CD14-positive monocyte (primary cell): ENCODE measurements at regions not wholly inside any gene's neighbourhood (a gene's known extent, or its start where the extent isn't known, plus 50 kb on each side); places are given as distances from the start of the nearest gene placed in this dataset.

Experiments used
- DNase-seq, 3 donors: peaks; one replicate each; pipeline ENCODE4 v3.0.0-alpha.2; 2011 to 2022
- H2AFZ ChIP-seq: 2 replicates; pipeline ENCODE4 v1.6.0; 2012; ENCODE audit warnings: mild to moderate bottlenecking, low read depth, low read length, inconsistent platforms; ENCODE audit not compliant: insufficient read depth, poor library complexity, severe bottlenecking
- H3K27ac ChIP-seq, 2 donors: 1 replicate in 1 of 2; 2 replicates in 1 of 2; pipeline ENCODE4 v1.5.1; 2012 to 2013; ENCODE audit warnings: low read length in 2 of 2, control low read depth in 1 of 2, inconsistent platforms in 1 of 2, low read depth in 1 of 2, mild to moderate bottlenecking in 1 of 2
- H3K27me3 ChIP-seq, 2 donors: one replicate each; pipeline versions ENCODE4 v1.6.0 to v1.6.1; 2011 to 2013; ENCODE audit warnings: low read length in 2 of 2; ENCODE audit not compliant: control insufficient read depth in 2 of 2, insufficient read depth in 2 of 2
- H3K36me3 ChIP-seq, 2 donors: replicated peaks in 1 of 2; 1 replicate in 1 of 2; 2 replicates in 1 of 2; pipeline versions ENCODE4 v1.5.1 to v1.6.1; 2012 to 2013; ENCODE audit warnings: low read length in 2 of 2, control low read depth in 1 of 2, inconsistent platforms in 1 of 2, mild to moderate bottlenecking in 1 of 2; ENCODE audit not compliant: insufficient read depth in 2 of 2, control insufficient read depth in 1 of 2
- H3K4me1 ChIP-seq, 2 donors: 1 replicate in 1 of 2; 2 replicates in 1 of 2; pipeline versions ENCODE4 v1.5.1 to v1.6.1; 2012 to 2013; ENCODE audit warnings: low read length in 2 of 2, control low read depth in 1 of 2, inconsistent platforms in 1 of 2, mild to moderate bottlenecking in 1 of 2, moderate library complexity in 1 of 2; ENCODE audit not compliant: insufficient read depth in 2 of 2, control insufficient read depth in 1 of 2
- H3K4me2 ChIP-seq: replicated peaks from 2 replicates; pipeline ENCODE3; 2012; ENCODE audit warnings: low read length, moderate library complexity, mild to moderate bottlenecking; ENCODE audit not compliant: poor library complexity, severe bottlenecking; ENCODE audit errors: extremely low read depth
- H3K4me3 ChIP-seq, 3 experiments: fragments of 200-600 bp in 1 of 3; sonication (generic) in 1 of 3; replicated peaks in 1 of 3; 1 replicate in 2 of 3; 2 replicates in 1 of 3; pipeline ENCODE4 v1.5.1; 2011 to 2013; ENCODE audit warnings: low read length in 3 of 3, mild to moderate bottlenecking in 3 of 3, control low read depth in 2 of 3, low read depth in 2 of 3, inconsistent platforms in 1 of 3, moderate library complexity in 1 of 3
- H3K79me2 ChIP-seq: 2 replicates; pipeline ENCODE4 v1.6.0; 2012; ENCODE audit warnings: mild to moderate bottlenecking, control low read depth, inconsistent platforms, low read length, moderate library complexity; ENCODE audit not compliant: insufficient read depth
- H3K9ac ChIP-seq: 2 replicates; pipeline ENCODE4 v1.6.0; 2017; ENCODE audit warnings: low read length, mild to moderate bottlenecking; ENCODE audit not compliant: insufficient read depth, poor library complexity, severe bottlenecking
- H3K9me3 ChIP-seq, 2 donors: replicated peaks in 1 of 2; 1 replicate in 1 of 2; 2 replicates in 1 of 2; pipeline versions ENCODE4 v1.5.1 to v1.6.1; 2012 to 2013; ENCODE audit warnings: low read length in 2 of 2, control low read depth in 1 of 2; ENCODE audit not compliant: control insufficient read depth in 1 of 2, insufficient read depth in 1 of 2
- H4K20me1 ChIP-seq: 2 replicates; pipeline ENCODE4 v1.6.0; 2012; ENCODE audit warnings: mild to moderate bottlenecking, low read length, control low read depth, moderate library complexity; ENCODE audit not compliant: insufficient read depth
- H3K27ac Mint-ChIP-seq, 7 donors: one replicate each; pipeline ENCODE4 v1.8.0; 2020; ENCODE audit warnings: mild to moderate bottlenecking in 7 of 7, mixed read lengths in 7 of 7, moderate library complexity in 6 of 7, inconsistent platforms in 2 of 7
- H3K27me3 Mint-ChIP-seq, 3 donors: one replicate each; pipeline ENCODE4 v1.8.0; 2021 to 2022; ENCODE audit warnings: low read depth in 3 of 3, mild to moderate bottlenecking in 3 of 3, mixed read lengths in 3 of 3, moderate library complexity in 3 of 3, inconsistent platforms in 1 of 3
- H3K36me3 Mint-ChIP-seq, 2 donors: one replicate each; pipeline ENCODE4 v1.8.0; 2020; ENCODE audit warnings: mixed read lengths in 2 of 2, inconsistent platforms in 1 of 2, mild to moderate bottlenecking in 1 of 2
- H3K4me1 Mint-ChIP-seq: one replicate; pipeline ENCODE4 v1.8.0; 2020; ENCODE audit warnings: mild to moderate bottlenecking, mixed read lengths
- H3K4me3 Mint-ChIP-seq, 2 donors: one replicate each; pipeline ENCODE4 v1.8.0; 2020; ENCODE audit warnings: mild to moderate bottlenecking in 2 of 2, mixed read lengths in 2 of 2, moderate library complexity in 1 of 2
- H3K9me3 Mint-ChIP-seq, 7 donors: one replicate each; pipeline ENCODE4 v1.8.0; 2020 to 2022; ENCODE audit warnings: mixed read lengths in 7 of 7, mild to moderate bottlenecking in 6 of 7, moderate library complexity in 6 of 7, inconsistent platforms in 2 of 7
- CTCF ChIP-seq: fragments of 200-600 bp; IDR thresholded peaks from one replicate; pipeline ENCODE4 v1.8.0; 2022; ENCODE audit warnings: antibody characterized with exemption, mild to moderate bottlenecking
- WGBS: methylation state at CpG from one replicate; pipeline ENCODE4 v1.1.5; 2013; ENCODE audit warnings: missing lambda C conversion rate; ENCODE audit not compliant: insufficient coverage; 5-methylcytosine and 5-hydroxymethylcytosine counted together
- intact Hi-C, 2 donors: fragments of 100-400 bp; cut with micrococcal nuclease; formaldehyde crosslinking; loops; one replicate each; pipeline versions ENCODE4 v1.15.0 to v1.15.1; 2023

- no peak overlapping the region for H3K27ac ChIP-seq
- no peak overlapping the region for H3K4me2 ChIP-seq
- H2AFZ ChIP-seq: no peak overlapping the region
- H3K9me3 ChIP-seq: no peaks in the 10 kb centered on the region
- peaks cover 22 to 26% of the 10 kb centered on the region in 2 donors for H3K4me1 ChIP-seq
- no peaks in the 10 kb centered on the region for H3K36me3 ChIP-seq
- intact Hi-C loops: no loop called here
- Mint-ChIP-seq H3K4me1 (peaks cover 39% of the 10 kb centered on the region), H3K4me3 (no peak overlapping the region), H3K36me3 (no peaks in the 10 kb centered on the region), H3K27ac (peak overlapping the region in 1 of 7 donors; percentile 6), H3K27me3 (peaks cover 0 to 2% (median 2%) of the 10 kb centered on the region in 3 donors), H3K9me3 (peaks cover 0 to 9% (median 2%) of the 10 kb centered on the region in 7 donors)
- H3K27me3 ChIP-seq: no peaks in the 10 kb centered on the region
- H3K4me3 ChIP-seq: no peak overlapping the region
- no peaks in the 10 kb centered on the region for H3K79me2 ChIP-seq
- H3K9ac ChIP-seq: no peak overlapping the region
- no peak for TF ChIP-seq CTCF
- no peak for DNase-seq
- H4K20me1 ChIP-seq: no peaks in the 10 kb centered on the region
- 83% methylated on average over 1 of the region's 5 CpGs for WGBS
Measured at GRCh38 chr3:34780294-34780693, 859.0 kb upstream of the ARPP21 start.

GRCh38 chr3:34780973-34781372, 858.4 kb upstream of the ARPP21 start:
- no peaks in the 10 kb centered on the region for H3K9me3 ChIP-seq
- Mint-ChIP-seq H3K27me3 (peaks cover 0 to 2% (median 2%) of the 10 kb centered on the region in 3 donors), H3K27ac (no peak overlapping the region), H3K9me3 (peaks cover 0 to 8% (median 2%) of the 10 kb centered on the region in 7 donors), H3K36me3 (no peaks in the 10 kb centered on the region), H3K4me1 (peaks cover 39% of the 10 kb centered on the region), H3K4me3 (no peak overlapping the region)
- no peak overlapping the region for H3K4me3 ChIP-seq
- no peak overlapping the region for H3K4me2 ChIP-seq
- H4K20me1 ChIP-seq: no peaks in the 10 kb centered on the region
- H3K4me1 ChIP-seq: peaks cover 22 to 26% of the 10 kb centered on the region in 2 donors
- no peaks in the 10 kb centered on the region for H3K36me3 ChIP-seq
- H3K27me3 ChIP-seq: no peaks in the 10 kb centered on the region
- no peaks in the 10 kb centered on the region for H3K79me2 ChIP-seq
- DNase-seq: no peak
- H3K9ac ChIP-seq: no peak overlapping the region
- TF ChIP-seq CTCF: no peak
- WGBS: no CpG with 5 or more reads among the region's 4 CpGs
- intact Hi-C loops: no loop called here
- no peak overlapping the region for H3K27ac ChIP-seq
- H2AFZ ChIP-seq: no peak overlapping the region
